GM21423 (cell line): ENCODE measurements at regions not wholly inside any gene's neighbourhood (a gene's known extent, or its start where the extent isn't known, plus 50 kb on each side); places are given as distances from the start of the nearest gene placed in this dataset.
"Not testable (repeated sequence)": the region's sequence is repeated elsewhere in the genome, so short reads cannot be mapped to it uniquely, and the experiment has no call there.

Experiments
- ATAC-seq: cut with Tn5 transposase; IDR thresholded peaks from one replicate; pipeline ENCODE4 v1.9.1; 2021; ENCODE audit warnings: mild to moderate bottlenecking, moderate library complexity; ENCODE audit not compliant: unreplicated experiment

DNA sequence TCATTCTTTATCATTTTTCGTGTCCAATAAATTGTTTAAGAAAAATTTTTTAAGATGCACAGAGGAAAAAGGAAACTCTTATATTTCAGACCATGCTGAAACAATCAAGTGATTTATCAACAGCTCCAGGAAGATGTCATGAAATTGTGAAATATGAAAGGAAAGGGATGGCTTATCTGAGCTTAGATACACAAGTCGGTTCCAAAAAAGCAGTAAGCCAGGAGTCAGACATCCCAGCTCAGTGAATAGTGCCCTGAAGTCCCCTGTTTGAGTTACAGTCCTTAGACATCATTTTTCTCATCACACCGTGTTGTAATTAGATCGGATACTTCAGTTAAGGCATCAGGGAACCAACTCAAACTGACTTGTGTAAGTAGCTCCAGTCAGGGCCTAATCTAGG lies 91.0 kb upstream of the SSTR4 start:
- ATAC-seq, result no peak

GRCh38 chr20:22944936-22945335 lies 90.2 kb upstream of the SSTR4 start:
- no peak for ATAC-seq

GRCh38 chr20:22946596-22946995 lies 88.5 kb upstream of the SSTR4 start:
- ATAC-seq, result no peak

- ATAC-seq, result no peak
Measured at GRCh38 chr20:22949331-22950109, 85.6 kb upstream of the SSTR4 start.

DNA sequence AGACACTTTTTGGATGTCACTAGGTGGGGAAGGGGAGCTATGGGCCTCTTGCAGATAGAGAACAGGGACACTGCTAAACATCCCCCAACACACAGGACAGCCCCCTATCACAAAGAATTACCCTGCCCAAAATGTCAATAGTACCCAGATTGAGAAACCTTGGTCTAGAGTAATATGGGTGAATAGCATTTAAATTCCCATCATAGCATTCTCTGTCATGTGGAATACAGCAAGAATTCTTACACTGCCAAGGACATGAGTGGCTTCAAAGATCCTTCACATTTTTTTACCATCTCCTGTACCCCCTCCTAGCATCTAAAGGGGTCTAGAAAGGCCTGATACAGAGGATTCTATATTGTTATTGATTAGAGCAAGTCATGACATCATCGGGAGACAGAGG lies 83.1 kb upstream of the SSTR4 start:
- no peak for ATAC-seq

GRCh38 chr20:22954661-22955060 lies 80.5 kb upstream of the SSTR4 start:
- no peak for ATAC-seq

DNA sequence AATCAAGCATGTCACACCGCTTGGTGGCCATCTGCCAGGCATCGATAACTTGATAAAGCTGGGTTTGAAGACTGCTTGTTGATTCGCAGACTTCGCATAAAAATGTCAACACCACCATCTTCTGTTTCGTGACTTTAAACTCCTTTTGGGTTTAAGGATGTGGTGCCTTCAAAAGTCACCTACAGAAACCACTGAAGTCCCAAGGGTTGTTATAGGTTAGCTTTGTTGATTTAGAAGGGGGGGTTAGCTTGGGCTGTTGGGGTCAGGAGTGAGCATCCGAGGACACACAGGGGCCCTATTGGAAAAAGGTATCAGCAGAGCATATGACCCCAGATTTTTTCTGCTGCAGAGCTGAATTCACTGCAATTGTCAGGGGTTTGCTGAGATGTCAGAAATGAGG lies 76.7 kb upstream of the SSTR4 start:
- no peak for ATAC-seq

- no peak for ATAC-seq
Measured at GRCh38 chr20:22962567-22963439, 72.3 kb upstream of the SSTR4 start.

DNA sequence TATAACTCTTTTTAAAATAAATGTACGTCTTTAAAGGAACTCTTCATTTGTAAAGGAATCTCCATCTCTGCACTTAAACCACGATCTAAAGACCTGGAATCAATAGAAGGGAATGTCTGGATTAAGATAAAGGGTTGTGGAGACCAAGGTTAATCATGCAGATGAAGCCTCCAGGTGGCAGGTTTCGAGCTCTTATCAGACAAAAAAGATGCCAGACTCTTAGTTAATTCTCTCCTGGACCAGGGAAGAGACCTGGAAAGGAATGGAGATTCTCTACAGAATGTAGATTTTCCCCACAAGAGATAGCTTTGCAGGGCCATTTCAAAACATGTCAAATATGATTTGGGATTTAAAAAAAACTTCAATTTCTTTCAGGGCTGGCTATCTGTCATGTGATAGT lies 71.5 kb upstream of the SSTR4 start:
- ATAC-seq, result no peak

DNA sequence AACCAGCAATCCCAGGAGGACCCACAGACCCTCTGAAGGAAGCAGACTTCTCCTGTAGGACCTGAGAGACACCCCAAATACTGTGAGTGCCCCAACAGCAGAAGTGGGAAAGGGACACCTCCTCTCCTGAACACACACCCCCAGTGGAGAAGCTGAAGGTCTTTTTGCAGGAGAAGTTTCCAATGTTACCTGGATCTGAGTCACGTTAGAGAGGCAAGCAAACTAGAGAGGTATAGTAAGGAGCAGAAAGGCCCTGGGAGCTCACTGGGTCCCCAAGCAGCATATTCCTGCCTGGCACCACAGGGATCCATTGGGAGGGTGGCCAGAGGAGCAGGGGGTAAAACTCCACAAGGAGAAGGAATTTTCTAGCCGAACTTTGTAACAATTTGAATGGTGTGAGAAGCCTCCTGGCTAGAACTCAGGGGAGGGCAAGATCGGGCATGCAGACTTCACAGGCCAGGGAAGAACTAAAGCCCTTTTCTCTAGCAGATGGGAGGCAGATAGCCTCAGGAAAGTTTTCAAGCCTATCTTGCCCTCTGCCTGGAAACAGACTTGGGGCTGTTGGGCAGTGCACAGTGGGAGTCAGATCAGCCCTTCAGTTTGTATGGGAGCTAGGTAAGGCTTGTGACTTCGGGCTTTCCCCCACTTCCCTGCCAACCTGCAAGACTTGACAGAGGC lies 68.2 kb upstream of the SSTR4 start:
- ATAC-seq, result no peak

DNA sequence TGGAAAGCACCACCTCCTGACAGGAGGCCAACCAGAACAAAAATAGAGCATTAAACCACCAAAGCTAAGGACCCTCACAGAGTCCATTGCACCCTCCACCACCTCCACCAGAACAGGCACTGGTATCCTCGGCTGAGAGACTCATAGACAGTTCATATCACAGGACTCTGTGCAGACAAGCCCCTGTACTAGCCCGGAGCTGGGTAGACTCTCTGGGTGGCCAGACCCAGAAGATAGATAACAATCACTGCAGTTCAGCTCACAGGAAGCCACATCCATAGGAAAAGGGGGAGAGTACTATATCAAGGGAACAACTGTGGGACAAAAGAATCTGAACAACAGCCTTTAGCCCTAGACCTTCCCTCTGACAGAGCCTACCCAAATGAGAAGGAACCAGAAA lies 67.4 kb upstream of the SSTR4 start:
- not testable (repeated sequence) for ATAC-seq

DNA sequence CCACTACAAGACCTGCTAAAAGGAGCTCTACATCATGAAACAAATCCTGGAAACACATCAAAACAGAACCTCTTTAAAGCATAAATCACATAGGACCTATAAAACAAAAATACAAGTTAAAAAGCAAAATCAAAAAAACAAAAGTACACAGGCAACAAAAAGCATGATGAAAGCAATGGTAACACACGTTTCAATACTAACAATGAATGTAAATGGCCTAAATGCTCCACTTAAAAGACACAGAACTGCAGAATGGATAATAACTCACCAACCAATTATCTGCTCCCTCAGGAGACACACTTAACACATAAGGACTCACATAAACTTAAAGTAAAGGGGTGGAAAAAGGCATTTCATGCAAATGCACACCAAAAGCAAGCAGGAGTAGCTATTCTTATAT lies 66.1 kb upstream of the SSTR4 start:
- ATAC-seq, result not testable (repeated sequence)

GRCh38 chr20:22971077-22971476 lies 64.0 kb upstream of the SSTR4 start:
- not testable (repeated sequence) for ATAC-seq

GRCh38 chr20:22974354-22974753 lies 60.8 kb upstream of the SSTR4 start:
- ATAC-seq, result no peak

- no peak for ATAC-seq
Measured at GRCh38 chr20:22977047-22977785, 57.9 kb upstream of the SSTR4 start.

DNA sequence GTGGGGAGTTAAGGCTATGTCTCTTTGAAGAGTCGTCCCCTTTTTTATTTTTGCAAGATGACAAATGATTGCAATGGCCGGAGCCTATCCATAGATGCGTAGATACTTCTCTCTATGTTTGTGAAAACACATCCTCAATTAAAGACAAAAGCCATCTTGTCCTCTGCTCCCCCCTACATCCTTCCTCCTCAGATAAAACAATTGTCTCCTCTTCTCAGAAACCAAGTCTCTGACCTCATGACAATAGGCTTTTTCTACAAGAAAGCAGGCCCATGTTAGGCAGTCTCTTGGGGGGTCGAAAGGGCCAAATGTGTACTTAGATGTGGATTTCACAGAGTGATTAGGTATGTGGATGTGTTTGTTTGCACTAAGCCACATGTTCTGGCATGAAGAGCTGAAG lies 51.1 kb upstream of the SSTR4 start:
- no peak for ATAC-seq

GRCh38 chr20:22984606-22985005 lies 50.5 kb upstream of the SSTR4 start:
- no peak for ATAC-seq

- no peak for ATAC-seq
Measured at GRCh38 chr20:22985239-22985778, 49.8 kb upstream of the SSTR4 start.
